ENCODE measurements at regions not wholly inside any gene's neighbourhood (a gene's known extent, or its start where the extent isn't known, plus 50 kb on each side); places are given as distances from the start of the nearest gene placed in this dataset.
"Not testable (repeated sequence)": the region's sequence is repeated elsewhere in the genome, so short reads cannot be mapped to it uniquely, and the experiment has no call there.

DNA sequence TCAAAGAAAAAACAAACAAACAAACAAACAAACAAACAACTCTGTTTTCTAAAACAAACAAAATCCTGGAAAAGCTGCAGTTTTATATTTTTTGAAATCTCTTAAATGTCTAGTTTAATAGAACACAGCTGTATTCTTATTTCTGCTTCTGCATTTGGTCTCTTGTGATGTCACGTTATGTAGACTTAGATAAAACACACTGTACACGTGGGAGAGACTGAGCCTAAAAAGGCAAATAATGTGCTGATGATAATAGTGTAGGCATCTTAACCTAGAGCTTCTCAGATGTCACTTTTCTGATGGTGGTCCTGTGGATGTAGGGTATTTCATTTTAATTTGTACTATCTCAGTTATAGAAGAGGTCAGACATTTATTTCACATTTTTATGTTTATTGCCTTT lies 261.7 kb downstream of the UTRN start:
- no peak for DNase-seq

DNA sequence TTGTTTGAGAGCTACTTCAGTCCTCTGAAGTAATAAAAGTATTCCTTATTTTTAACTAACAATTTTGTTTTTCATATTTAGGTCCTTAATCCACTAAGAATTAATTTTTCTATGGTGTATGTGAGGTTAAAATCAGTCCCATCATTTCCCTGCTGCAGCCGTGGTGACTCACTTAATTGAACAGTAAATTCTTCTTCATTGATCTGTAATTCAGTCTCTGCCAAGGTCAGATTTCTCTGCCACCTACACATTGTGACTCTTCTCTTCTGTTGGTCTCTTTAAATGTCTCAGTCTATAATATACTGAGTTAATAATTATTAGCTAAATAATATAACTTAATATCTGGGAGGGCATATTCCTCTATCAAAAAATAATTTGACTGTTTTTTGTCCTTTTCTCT lies 262.3 kb downstream of the UTRN start:
- no peak for DNase-seq

DNA sequence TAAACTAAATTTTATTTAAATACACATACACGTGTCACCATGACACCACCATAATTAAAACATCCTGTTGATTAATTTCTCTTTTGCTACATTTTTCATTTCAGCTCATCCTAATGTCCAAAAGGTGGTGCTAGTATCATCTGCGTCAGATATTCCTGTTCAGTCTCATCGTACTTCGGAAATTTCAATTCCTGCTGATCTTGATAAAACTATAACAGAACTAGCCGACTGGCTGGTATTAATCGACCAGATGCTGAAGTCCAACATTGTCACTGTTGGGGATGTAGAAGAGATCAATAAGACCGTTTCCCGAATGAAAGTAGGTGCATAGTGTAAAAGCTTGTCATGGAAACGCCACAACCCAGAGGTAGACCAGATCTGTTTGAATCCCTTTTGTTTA lies 263.4 kb downstream of the UTRN start:
- no peak for DNase-seq

DNA sequence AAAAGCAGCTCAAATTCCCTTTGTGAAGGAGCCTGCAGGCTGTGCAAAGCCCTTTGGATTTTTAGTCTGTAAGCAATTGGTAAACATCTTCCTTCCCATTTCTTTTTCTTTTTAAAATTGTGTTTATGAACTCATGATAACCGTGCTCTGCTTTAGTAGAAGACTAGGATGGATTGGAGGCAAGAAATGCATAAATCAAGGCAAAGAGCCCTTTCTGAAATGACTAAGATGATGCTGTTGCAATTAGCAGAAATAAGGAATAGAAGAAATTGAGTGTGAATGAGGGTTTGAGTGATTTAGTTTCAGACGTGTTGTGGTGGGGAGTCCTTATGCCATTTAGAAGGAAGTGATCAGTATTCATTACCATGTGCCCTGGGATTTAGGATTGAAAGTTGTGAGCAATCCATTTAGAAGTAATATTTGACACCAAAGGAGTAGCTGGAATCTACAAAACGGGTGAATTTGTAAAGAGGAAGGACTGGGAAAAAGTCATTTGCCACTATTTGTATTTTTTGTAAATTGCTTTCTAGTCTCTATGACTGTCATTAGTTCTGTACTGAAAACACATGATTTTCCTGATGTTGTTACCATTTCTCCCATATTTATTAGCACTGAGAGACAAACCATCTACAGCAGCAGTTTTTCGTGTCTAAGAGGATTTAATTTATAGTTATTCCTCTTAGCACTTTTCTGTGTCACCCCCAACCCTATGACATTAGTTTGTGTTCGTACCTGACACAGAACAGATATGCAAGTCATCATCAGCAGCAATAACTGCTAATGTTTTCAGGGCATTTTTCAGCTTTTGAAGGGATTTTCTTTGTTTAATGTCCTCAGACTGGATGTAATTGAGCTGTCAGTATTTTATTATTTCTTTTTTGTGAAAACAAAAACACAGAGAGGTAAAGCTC lies 265.0 kb downstream of the UTRN start:
- DNase-seq, result no peak

DNA sequence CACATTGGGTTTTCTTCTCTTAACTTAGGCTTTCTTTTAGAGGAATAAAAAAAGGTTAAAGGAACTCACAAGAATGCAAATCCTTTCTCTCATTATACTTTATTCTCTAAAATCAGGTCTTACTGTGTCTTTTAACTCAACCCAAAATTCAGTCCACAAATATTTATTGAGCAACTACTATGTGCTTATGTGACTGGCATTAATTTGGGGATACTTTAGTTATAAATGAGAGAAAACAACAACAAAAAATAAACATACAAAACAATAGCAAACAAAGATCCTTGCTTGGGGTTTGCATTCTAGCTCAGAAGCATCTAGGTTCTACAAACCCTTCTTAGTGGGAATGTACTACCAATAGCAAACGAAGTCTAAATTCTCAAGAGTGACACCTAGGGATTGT lies 266.2 kb downstream of the UTRN start:
- no peak for DNase-seq

DNA sequence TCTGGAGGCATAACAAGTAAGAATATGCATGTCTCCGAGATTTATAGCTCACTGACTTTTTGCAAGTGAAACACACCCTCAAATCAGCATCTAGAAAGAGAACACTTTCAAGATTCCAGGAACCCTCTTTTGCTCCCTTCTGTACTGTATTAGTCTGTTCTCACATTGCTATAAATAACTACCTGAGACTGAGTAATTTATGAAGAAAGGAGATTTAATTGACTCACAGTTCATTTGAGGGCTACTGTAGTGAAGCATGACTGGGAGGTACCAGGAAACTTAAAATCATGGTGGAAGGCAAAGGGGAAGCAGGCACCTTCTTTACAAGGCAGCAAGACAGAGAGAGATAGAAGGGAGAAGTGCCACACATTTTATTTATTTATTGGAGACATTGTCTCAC lies 269.9 kb downstream of the UTRN start:
- DNase-seq, result no peak

DNA sequence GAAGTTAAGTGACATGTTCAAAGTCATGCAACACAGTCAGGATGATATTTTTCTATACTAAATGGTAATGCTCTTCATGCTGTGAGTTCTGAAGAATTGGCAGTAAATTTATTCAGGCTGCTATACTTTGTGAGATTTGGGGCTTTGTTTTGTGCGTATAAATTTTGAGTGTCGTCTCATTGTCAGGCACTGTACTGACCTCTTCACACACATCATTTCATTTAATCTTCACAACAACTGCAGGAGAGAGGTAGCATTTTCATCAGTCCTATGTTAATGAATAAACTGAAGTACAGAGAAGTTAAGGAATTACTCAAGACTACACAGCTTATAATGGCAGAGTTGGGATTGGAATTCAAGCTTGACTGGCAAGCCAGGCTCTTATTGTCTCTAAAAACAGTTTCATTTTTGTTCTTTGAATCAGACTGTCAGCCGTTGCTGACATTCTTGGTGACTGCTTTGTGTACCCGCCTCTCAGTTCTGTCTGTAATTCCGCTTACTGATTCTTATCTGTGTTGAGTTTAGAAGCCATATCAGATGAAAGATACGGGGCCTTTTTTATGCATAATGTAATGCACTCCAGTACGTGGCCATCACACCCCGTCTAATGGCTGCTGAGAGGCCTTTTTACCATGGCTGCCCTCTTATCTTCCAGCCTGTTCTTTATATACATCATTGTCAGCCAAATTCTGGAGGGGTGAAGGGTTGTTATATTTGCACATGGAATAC lies 274.9 kb downstream of the UTRN start:
- peak in 1 of 2 donors; percentile 18 for DNase-seq

DNA sequence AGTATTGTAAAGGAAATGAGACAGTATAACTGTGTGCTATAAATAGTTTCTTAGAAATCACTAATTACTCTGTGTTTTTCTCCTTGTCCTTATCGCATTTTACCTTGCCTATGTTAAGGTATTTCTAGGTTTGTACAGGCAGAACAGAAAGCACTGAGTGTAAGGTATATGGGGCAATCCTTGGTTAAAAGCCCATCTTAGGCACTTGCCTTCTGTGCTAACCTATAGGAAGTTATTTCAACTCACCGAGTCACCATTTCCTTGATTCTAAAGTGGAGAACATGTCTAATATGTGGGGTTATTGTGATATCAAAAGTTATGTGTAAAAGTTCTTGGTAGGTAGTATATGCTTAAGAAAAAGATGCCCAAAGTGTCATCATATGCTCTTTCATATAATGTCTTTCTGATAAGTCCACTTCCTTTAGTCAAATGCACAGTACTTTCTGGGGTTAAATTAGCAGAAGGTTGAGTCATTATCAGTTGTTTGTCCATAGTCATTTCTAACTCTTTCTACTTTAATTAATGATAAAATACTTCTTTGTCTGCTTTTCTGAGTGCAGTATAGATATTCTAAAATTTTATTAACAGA lies 276.4 kb downstream of the UTRN start:
- no peak for DNase-seq

DNA sequence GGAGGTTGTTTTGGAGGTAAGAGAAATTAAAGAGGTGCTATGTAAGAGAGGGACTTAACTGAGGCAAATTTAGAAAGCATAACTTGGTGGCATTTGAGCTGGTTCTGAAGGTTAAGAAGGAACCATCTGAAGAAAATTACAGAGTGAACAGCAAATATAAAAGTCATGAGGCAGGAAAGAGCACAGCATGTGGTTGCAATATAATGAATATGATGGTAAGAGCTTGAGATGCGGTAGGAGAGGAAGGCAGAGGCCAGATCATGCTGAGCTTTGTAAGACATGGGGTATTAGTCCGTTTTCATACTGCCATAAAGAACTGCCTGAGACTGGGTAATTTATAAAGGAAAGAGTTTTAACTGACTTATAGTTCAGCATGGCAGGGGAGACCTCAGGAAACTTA lies 279.1 kb downstream of the UTRN start:
- no peak for DNase-seq

DNA sequence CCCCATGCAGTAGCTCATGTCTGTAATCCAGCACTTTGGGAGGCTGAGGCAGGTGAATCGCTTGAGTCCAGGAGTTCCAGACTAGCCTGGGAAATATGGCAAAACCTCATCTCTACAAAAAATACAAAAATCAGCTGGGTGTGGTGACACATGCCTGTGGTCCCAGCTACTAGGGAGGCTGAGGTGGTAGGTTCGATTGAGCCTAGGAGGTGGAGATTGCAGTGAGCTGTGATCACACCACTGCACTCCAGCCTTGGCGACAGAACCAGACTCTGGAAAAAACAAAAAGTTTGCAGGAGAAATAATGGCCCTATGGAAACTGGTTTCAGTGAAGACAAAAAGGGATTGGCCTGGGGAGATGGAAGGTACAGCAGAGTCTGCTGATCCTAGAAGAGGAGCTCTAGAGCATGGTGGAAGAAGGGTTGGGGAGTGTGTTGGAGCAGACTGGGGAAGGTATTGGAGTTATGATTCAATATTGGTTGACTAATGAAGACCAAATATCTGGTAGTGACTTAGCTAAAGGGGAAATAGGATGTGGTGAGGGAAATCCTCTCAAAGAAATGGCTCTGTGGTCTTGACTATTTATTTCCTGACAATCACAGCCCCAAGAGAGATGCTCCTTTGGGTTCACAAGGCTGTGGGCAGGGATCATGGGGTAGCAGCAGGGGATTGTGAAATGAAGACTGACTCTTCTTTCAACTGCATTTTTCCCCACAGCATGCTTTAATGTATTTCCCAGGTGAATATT lies 281.9 kb downstream of the UTRN start:
- no peak for DNase-seq

DNA sequence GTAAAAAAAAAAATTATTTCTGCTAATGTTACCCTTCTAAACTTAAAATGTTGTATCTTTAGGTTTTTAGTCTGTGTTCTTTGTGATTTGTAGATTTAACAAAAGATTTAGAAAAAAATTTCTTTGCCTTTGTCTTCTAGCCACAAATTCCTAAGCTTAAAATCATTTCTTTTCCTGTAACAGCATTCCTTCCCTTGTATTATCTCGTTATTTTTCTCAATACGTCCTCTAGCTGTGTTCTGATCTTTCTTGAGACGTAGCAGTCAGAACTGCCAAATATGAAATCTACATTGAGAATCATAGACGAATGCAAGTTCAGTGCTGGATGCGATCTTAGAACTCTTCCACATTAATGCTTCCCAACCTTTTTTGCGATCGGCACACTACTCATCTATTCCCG lies 283.1 kb downstream of the UTRN start:
- no peak for DNase-seq

DNA sequence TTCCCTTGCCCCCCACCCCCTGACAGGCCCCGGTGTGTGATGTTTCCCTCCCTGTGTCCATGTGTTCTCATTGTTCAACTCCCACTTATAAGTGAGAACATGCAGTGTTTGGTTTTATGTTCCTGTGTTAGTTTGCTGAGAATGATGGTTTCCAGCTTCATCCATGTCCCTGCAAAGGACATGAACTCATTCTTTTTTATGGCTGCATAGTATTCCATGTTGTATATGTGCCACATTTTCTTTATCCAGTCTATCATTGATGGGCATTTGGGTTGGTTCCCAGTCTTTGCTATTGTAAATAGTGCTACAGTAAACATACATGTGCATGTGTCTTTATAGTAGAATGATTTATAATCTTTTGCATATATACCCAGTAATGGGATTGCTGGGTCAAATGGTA lies 287.4 kb downstream of the UTRN start:
- DNase-seq, result not testable (repeated sequence)

DNA sequence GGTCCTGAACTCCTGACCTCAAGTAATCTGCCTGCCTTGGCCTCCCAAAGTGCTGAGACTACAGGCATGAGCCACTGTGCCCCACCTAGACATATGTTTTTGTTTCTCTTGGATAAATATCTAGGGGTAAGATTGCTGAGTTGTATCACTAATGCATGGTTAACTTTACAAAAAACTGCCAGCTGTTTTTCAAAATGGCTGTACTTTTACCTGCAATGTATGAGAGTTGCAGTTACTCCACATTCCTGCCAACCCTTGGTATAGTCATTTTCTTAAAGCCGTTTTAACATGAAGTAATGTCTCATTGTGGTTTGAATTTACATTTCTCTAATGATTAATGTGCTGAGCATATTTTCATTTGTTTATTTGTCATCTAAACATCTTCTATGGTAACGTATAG lies 289.7 kb downstream of the UTRN start:
- no peak for DNase-seq

DNA sequence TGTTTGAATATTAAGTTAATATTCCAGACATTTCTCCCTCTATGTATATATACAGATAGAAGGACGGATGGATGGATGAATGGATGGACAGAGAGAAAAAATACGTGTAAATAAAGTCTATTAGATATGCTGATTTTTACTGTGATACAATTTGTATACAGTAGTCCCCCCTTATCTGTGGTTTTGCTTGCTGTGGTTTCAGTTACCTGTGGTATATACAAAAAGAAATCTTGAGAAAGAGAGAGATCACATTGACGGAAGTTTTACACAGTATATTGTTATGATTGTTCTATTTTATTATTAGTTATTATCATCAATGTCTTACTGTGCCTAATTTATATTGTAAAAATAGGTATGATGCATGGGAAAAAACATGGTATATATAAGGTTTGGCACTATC lies 290.2 kb downstream of the UTRN start:
- DNase-seq, result no peak

DNA sequence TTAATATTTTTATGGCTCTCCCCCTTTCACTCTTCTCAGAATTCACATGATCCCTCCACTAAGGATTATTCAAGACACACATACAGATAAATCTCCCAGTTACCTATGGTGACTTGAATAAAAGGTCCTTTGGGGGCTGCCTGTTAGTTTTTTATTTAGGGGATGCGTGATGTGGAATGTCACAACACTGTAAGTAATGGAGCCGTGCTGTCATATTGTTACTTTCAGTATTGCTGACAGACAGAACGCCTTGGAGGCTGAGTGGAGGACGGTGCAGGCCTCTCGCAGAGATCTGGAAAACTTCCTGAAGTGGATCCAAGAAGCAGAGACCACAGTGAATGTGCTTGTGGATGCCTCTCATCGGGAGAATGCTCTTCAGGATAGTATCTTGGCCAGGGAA lies 291.7 kb downstream of the UTRN start:
- DNase-seq, result no peak

DNA sequence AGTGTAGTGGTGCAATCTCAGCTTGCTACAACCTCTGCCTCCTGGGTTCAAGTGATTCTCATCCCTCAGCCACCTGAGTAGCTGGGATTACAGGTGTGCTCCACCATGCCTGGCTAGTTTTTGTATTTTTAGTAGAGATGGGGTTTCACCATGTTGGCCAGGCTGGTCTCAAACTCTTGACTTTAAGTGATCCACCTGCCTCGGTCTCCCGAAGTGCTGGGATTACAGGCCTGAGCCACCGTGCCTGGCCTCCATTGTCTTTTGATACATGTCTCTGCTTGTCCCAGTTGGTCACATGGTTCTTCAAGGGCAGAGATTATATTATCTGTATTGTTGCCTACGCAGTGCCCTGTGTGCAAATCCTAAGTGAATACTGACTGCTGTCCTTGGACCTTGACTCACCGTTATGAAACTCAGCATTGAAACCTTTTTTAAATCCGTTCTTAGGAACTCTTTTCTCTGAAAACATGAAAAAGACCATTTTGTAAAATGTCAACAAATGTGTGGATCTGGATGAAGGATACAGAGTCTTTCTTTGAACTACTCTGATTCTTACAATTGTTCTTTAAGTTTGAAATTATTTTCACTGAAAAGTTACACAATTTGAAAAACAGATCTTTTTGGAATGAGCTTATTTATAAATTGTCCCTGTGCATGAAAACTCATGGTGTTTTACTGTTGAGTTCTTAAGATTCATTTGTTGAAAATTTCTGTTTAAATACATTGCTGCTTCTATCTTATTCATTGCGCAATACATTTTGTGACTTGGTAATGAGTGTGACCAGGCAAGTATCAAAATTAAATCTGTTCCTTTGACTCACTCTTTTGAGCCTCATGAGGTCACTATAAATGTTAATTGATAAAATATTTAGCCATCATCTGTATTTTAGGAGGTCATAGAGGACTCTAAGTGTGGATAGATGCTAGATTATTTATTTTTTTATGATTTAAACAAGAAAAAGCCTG lies 293.5 kb downstream of the UTRN start:
- no peak for DNase-seq

DNA sequence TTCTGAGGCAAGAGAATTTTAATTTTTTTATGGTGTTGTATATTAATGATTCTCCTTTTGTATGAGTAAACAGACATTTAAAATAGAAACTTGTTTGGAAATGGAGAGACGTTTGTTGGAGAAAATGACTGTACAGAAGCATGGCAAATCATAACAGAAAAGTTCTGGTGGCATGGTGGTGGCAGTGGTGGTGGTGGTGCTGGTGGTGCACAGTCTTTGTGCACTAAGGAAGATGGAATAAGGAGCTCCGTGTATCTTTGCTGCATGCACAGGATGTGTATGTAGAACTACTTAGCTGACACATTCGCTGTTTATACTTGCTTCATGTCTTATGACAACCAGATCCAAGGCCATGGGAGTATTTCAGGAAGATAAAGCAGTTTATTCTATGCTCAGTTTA lies 294.9 kb downstream of the UTRN start:
- DNase-seq, result no peak

DNA sequence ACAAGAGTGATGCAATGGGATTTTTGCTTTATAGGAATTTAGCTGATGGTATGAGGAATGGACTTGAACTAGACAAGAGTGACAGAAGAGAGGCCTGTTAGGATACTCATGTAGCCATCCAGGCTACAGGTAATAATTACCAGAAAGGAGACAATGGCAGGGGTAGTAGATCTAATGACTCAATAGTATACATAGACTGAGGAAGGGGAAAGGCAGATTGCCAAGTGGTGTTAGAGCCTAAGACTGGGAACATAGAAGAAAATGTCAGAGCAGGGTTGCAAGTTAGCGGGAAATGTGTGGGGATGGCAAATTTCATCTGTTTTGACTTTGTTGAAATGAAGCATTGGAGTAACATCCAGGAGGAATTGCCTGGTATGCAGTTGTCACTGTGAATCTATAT lies 295.6 kb downstream of the UTRN start:
- DNase-seq, result no peak

DNA sequence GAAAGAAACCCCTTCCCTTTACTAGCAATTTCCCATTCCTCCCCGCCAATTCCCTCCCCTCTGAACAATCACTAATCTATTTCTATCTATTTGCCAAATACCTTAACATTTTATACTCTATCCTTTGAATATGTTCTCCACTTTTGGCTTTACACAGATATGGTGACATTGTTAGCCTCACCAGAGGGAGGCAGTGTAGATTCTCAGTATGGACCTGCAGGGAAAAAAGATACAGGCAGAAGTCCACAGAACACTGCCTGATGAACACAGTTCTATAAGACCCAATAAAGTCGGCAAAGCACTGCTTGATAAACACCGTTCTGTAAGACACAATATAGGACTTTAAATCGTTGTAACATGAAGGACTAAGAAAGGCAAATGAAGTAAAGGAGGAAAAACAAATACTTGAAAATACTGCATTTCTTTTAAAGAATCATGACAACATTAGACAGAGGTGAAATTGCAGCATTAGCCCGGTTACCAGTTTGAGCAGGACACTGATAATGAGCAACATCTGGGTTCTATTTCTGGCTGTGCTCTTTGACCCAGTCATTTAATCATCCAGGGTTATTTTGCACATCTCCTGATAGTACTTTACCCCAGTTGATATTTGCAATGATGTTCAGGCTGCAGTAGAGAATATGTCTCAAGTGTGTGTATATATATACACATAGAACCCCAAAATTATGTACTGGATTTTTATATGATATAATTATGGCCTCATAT lies 296.8 kb downstream of the UTRN start:
- DNase-seq, result no peak

DNA sequence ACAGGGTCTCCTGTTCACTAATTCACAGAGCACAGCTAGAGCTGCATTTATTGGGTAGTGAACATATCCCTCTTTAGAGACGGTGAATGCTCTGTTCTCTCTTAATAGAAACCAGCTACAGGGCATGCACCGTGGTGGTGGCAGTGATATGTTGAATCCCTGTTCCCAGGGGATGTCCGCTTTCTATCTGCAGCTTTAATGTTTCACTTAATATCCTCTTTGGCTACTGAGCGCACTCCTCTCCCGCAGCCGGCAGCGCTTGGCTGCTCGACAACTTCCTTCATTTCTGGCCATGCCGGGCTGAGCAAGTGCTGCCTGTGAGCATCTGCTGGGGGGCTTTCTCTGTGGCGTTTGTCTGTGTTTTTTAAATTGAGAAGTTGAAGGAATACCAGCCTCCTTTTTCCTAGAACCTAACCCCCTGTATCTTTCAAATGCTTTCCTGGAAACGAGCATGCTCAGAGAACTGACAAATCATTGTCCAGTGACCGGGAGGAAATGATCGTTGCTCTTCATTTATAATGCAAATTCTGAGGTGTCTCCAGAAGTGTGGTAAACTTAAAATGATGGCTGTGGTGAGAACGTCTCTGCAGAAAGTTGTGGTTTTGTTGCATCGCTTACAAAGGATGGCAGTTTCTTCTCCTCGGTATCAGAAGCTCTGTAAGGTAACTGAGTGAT lies 297.9 kb downstream of the UTRN start:
- peak in 1 of 2 donors; percentile 26 for DNase-seq

DNA sequence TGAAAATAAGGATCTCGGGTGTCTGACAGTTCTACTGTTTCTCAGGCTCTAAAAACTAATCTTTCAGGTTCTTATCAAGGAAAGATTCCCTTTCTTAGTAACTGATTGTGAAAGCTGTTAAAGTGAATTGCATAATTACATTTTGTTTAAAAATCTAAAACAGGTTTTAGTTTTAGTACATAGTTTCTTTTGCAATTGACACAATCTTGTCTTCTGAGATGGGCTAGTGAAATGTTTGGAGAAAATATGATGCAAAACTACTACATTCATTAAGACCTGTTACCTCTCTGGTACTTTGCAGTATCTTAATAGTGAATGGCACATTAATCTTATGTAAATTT lies 298.4 kb downstream of the UTRN start:
- DNase-seq, result no peak
